HG03097 (cell line): ENCODE measurements at regions not wholly inside any gene's neighbourhood (a gene's known extent, or its start where the extent isn't known, plus 50 kb on each side); places are given as distances from the start of the nearest gene placed in this dataset.

ENCODE experiments used
- ATAC-seq: cut with Tn5 transposase; IDR thresholded peaks from one replicate; pipeline ENCODE4 v1.9.1; 2021; ENCODE audit not compliant: unreplicated experiment, low FRiP score

DNA sequence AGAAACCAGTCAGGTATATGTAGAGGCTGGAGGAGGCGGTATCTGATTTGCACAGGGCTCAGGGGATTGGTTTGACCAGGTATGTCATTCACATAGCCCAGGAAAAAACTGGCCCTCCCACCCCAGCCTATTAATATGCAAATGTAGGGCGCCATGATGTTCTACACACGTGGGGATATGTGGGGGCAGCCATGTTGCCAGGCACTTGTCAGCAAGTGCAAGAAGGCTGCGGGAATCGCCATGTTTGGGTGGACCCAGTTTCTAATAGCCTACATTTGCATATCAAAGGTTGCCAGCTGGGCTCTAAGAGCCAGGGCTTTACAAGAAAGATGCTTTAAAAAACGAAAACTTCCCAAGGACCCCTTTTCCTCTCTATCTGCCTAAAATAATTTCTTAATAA is 335.1 kb downstream of the SMARCA1 start:
- ATAC-seq: no peak

DNA sequence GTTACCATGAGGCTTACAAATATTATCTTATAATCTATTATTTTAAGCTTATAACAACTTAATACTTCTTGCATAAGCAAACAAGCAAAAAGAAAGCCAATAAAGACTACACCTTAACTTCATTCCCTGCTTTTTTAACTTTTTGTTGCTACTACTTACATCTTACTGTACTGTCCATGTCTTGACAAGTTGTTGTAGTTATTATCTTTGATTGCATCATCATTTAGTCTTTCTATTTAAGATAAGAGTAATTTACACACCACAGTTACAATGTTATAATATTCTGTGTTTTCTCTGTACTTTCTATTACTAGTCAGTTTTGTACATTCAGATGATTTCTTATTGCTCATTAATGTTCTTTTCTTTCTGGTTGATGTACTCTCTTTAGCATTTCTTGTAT is 346.6 kb downstream of the SMARCA1 start:
- ATAC-seq: no peak

DNA sequence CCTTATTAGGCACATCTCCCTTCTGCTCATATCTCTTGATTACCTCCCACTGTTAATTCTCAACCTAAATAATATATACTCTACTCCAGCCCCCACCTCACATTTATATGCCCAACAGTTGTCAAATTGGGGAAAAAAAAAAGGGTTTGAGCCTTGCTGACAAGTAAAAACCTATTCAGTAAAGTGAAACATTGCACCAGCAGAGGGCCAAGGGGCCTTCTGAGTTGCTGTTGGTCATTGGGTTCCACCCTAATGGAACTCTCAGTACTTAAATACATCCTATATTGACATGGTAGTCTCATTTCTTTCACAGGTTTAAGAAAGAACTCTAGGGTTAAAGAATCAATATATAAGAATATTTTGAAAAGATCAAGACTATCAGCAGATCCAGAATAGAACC is 362.2 kb downstream of the SMARCA1 start:
- no peak for ATAC-seq

DNA sequence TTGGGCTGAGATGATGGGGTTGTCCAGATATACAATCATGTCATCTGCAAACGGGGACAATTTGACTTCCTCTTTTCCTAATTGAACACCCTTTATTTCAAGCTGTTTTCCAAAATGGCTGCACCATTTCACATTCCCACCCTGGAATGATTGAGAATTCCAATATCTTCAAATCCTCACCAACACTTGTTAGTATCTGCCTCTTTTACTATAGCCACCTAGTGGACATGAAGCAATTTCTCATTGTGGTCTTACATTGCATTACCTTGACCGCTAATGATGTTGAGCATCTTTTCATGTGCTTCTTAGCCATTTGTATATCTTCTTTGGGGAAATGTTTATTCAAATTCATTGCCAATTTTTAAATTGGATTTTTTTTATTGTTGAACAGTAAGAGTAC is 364.8 kb downstream of the SMARCA1 start:
- no peak for ATAC-seq

DNA sequence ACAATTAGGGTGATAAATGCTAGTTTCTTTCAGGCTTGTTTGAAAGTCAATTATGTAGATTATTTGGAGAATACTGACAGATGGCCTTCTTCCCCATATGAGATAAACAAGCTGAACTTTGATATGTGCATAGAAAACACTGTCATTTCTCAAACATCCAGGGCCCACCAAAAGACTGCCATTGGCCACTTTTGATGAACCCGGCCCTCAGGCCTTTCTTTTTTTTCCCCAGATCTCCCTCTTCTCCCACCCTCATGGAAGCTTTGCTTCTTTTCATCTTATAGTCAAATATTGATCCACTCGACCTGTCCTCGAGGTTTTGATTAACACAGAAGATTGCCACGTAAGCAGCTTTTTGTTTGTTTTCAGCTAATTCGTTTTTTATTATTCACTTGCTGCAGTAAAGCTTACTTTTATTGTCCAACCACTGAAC is 377.4 kb downstream of the SMARCA1 start:
- ATAC-seq: no peak

DNA sequence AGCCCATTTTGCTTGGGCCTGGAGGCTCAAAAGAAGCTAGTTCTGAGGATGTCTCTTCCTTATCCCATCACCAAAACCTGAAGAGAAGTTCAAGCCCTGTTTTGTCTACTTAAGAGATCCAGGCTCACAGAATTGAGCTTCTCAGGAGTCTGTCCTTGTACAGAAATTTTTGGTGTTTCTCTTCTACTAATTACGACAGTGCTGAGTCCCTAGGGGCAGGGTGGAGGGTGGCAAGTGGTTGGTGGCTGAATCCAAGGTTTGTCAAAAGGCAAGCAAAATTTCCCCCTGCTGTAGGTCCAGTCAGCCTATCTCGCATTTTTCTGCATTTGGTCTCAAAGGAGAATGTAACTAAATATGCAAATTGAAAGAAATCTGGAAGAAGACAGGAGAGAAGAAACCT is 377.9 kb downstream of the SMARCA1 start:
- ATAC-seq: no peak

DNA sequence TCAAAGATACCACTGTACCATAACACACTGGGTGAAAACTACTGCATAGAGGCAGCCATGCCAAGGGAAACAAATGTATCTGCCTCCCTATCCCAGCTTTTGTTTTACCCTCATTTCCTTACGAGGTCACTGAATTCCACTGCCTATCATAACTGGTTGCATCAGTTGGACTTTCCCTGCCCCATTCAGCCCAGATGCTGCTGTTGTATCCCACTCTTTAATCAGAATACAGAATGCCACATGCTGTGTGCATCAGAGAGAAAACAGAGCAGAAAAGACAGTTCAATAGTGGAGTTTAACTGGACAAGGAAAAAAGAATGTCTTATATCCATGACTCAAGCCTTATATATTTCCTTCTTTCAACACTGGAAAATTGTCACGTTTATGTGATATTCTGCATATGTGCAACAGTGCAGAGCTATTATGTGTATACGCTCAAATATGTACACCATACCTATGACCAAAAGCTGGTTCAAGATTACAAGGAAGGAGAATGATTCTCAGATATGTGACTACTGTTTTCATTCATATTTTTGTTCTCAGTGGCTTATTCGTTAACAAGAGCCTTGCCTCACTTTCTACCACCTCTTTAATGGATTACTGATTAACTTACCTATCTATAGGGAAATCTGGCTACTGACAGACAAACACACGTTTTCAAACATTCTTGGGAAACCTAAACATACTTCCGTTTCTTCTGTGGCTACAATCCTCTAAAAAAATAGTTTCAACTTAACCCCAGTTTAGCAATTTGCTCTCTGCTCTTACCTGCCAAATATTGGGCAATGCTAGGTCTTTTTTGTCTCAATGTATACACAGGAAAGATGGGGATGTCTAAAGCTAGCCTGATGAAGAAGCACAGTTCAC is 378.9 kb downstream of the SMARCA1 start:
- no peak for ATAC-seq

DNA sequence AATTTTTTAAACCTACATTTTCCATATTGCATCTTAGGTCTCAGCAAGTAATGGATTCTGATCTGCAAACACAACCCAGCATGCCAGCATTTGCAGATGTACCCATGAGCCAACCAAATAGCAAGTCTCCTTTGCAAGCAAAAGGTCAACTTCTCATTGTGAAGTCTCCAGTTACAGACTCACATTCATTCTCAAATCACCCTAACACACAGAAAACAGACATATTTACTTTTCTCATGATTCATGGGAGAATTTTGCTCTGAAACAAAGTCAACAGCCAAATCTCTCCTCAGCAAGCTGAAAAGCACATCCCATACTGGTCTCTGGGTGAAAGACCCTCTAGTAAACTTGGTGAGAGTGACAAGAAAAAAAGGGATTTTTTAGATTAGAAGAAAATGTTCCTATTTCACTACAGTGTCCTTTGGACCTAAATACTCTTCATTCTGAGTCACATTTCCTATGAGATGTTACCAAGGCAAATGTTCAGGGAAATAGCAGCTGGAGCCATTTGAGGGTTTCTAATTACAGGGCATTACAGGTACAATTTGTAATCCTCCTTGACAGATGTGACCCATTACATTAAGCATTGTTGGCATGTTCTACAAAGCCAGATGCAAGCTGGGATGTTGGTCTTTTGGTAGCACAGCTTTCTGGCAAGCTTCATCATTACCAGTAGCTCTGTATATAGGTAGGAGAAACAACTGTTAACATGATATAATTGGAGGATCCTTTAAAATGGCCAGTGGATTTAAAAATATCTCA is 383.3 kb downstream of the SMARCA1 start:
- ATAC-seq: no peak

DNA sequence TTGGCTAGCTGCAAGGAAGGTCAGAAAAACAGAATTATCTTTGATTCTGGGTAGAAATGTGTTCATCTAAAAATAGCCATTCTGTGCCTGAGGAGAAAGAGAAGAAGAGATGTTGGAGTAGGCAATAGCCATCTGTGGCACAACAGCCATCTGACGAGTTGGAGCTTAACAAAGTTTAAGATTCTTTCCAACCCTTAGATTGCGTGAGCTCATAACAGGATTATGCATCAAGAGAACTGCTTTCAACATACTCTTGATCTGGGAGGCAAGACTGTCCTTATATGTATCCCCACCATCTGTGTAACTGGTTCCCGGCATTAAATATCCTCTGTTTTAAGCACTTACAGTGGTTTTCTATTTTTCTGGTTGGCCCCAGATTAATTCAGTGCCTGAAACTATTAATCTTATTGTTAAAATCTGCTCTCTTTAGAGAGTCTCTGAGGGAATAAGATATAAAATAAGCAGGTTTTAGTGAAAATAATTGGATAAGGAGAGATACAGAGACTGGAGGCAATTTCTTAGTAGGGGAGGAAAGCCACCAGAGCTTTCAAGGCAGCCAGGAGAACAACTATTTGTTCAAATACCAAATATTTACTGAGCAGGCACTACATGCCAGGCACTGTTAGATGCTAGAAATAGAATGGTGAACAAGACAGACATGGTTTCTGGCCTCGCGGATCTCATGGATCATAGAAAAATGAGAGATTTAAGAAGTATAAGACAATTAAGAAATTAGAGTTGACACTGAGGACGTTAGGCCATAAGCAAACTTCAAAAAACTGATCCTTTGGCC is 398.0 kb downstream of the SMARCA1 start:
- ATAC-seq: no peak

DNA sequence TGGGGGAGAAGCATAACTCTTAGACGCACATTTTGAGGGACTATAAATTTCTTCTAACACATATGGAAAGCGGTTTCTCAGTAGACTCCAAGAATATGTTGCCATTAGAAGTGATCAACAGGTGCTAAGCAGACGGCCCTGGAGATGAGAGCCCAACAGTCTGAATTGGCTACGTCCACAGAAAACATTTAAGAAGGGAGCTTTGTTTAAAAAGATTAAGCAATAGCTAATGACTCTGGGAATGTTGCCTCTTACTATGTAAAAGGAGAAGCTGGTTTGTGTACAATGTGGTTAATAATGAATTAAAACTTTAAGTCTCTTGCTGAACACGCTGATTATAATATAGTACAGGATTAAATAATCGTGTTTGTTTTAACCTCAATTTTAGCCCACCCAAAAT is 399.5 kb downstream of the SMARCA1 start:
- no peak for ATAC-seq

DNA sequence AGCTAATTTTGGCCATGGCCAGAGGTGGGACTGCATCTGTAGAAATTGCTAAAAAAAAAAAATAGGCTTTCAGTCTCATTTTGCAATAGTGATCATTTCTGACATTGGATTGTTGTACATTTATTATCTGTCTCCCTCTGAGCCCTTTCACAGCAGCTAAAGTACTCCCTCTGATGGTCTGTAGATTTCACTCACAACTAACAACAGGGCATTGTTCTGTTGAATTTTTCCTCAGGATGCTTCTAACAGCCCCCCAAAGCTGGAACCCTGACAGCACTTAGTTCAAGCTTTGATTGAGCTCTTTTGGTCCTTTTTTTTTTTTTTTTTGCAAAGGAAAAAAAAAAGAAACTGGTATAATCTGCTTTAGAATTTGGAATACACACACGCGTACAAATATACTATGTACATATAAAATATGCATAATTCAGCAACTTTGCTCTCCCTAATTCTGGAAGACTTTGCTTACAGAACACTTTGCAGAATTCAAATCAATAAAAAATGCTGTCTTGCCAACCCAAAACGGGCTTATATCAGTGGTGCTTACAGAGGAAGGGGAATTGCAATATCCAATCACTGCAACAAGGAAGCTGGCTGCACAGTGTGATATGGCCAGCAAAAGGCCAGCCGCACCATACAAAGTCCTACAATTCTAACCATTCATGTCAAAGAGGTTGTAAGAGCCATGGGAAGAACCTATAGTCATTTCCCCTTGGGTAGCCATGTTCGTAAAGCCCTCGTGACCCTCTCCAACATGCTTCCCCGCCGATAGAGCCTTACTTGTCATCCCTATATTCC is 406.4 kb downstream of the SMARCA1 start:
- no peak for ATAC-seq

DNA sequence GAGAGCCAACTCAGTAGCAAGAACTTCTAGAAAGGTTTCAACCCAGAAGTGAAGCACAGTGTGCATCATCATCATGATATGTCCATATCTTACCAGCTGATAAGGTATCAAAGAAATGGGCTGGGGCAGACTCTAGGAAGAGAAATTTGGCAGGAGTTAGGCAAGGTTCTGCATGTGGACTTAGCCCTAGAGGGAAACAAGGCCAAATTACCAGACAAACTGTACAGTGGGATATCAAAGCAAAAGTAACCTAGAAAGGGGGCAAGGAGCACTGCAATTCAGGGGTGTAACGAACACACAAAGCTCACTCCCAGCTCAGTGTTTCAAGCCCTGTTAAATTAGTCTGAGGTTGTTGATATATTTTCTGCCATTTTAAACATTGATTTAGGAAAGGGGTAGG is 407.4 kb downstream of the SMARCA1 start:
- no peak for ATAC-seq

DNA sequence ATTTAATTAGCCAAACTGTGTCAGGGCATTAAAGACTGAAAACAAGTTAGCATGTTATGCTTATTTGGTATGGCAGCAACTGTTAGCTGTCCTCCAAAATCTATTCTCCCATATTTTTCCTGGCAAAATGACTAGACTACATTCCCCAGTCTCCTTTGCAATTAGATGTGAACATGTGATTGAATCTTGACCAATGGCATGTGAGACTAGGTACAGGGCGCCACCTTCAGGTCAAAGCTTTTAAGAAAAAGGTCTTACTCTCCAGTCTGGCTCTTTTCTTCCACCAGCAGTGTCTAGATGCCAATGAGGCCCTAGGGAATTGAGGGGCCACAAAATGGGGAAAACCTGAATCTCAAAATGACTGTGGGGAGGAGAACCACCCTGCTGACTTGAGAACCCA is 408.2 kb downstream of the SMARCA1 start:
- ATAC-seq: peak; percentile 73

DNA sequence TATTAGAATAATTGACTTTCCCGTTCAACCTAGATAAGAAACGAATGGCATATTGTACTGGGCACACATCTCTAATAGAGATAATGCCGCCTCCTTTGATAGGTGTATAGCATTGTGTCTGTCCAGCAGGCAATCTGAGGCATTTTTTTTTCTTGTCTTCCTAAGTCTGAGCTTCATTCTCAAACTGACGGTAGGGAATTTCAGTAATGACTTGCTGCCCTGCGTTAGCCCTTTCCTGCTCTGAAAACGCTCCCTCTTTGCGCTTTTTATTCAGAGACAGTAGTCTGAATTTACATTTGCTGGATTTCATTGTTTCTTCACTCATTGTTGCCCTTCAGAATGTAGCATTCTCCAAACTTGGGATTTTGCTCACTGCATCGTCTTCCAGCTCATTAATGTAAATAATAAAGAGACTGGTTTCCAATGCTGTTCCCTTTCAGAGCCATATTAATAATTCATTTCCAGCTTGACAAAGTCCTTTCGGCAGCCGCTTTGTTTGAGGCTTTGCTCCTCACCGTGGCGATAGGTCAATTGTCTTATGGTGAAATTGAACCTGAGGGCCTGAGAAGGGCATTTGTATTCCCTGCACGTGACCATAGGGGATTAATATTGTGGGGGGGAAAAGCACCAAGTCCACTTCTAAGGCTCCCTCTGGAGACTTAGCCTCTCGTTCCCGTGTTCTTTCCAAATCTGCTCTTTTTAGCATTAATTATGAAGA is 412.1 kb downstream of the SMARCA1 start:
- ATAC-seq: no peak

DNA sequence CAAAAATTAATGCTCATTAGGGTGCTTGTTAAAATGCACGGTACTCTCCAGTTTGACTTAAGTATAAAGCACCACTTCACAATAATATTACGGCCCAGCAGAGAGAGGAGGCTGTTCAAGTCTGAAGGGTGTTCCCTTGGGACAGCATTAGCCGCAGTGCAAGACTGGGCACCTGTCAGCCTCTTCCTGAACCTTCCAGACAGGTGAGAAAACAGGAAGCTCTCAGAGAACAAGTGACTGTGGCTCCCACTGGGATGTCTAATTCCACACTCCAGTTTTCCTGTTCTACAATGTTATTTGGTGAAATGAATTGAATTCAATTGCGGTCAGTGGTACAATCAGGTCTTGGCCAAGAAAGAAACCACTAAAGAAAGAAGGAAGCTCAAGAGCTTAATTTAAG is 414.4 kb downstream of the SMARCA1 start:
- no peak for ATAC-seq

DNA sequence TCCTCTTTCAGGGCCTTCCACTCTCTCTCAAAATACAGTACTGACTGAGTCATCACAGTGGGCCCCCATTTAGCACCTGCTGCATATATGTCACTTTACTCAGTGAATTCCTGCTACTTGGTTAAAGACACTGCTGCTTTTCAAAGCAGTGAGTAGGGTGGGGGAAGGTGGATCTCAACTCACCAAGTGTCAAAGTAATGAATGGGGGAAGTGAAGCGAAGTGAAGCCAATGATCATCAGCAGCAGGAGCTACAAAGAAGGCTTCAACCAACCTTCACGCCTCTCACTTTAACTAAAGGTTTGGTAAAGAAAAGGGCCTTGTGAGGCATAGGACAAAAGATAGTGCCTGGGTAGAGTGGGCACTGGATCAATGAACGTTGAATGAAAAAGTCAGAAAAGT is 424.1 kb downstream of the SMARCA1 start:
- no peak for ATAC-seq

DNA sequence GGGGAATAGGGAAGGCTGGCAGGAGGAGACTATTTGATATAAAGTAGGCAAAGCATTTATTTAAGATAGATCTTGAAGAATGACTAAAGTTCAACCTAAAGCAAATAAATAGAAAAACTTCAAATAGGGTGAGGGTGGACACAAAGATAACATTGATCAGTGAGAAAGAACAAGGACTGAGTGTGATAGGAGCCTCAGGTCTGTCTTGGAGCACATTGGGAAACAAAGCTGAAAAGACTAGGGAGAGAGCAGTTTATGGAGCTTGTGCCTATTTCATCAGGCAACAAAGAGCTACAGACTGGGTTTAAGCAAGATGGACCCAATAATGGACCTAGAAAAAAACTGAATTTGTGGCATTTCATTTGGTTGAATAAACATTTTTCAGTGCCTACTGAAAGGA is 425.6 kb downstream of the SMARCA1 start:
- no peak for ATAC-seq

DNA sequence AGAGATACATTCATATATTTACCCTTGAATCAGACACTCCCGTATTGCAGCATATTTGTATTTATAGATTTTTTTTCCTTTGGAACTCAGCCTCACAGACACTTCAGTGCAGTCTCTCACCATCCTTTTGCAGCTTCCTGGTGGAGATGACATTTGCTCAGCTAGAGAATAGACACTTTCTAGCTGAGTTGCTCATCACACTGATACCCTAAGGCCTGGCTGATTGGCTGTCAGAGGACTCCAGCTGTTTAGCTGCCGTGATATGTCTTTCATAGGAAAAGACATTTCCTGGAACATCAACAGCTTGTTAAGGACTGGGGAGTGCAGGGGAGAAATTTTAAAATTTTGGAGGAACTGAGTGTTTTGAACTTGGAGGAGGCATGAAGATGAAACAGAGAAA is 429.6 kb downstream of the SMARCA1 start:
- no peak for ATAC-seq

DNA sequence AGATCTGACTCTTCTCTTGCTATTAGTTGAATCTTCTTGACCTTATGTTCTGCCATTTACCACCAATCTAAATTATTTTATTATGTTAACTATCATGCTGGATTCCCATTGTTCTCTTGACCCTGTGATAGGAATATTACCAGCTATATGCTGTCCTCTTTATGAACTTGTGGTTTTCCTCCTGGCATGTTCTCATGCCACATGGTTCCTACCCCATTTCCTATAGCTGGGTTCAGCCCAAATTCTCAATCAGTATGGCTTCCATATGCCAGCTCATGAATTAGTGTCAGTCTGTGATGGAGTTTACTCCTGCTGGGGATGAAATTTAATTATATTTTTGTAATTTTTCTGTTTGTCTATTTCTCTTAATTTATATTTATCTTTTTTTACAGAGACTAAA is 430.5 kb downstream of the SMARCA1 start:
- ATAC-seq: no peak

DNA sequence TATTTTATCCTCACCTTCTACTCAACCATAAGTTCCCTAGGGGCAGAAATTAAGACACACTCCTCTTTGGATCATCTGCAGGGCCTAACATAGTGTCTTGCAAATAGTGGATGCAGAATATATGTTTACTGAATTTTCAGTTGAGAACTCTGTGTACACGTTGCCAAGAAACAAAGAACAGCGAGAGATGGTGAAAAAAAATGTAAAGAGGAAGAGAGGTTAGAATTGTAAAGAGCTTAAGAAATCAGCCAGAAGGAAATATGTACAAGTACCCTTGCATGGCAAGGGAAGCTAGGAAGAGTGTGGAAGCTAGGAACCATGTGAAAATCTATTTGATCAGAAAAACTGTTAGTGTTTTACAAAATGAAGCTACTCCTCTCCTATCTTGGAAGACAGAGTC is 431.0 kb downstream of the SMARCA1 start:
- no peak for ATAC-seq
